IMR-90 (cell line): ENCODE measurements at regions not wholly inside any gene's neighbourhood (a gene's known extent, or its start where the extent isn't known, plus 50 kb on each side); places are given as distances from the start of the nearest gene placed in this dataset.

Experiments
- ATAC-seq: fragments of 200-7000 bp; cut with Tn5 transposase; 2 replicates; pipeline ENCODE4 v1.9.1; 2020; ENCODE audit warnings: low read depth, mild to moderate bottlenecking, moderate library complexity
- BruUV-seq: library from RNA; stranded (reverse); fragments of 400-500 nt; replicated peaks from 2 replicates; lab custom pipeline; 2021; lab: Mats Ljungman, UMichigan
- CTCF ChIA-PET: fragments of 300-600 bp; formaldehyde crosslinking; extraction: SDS; loops from one replicate; lab custom pipeline; 2021; ENCODE audit warnings: antibody characterized with exemption; lab: Yijun Ruan, JAX
- POLR2A ChIA-PET: fragments of 300-600 bp; sonication (Branson Sonifier 250); formaldehyde crosslinking; loops from one replicate; lab custom pipeline; 2022; ENCODE audit warnings: antibody characterized with exemption; ENCODE audit not compliant: unreplicated experiment; lab: Charles Lee
- DNase-seq: peaks from one replicate; pipeline ENCODE4 v3.0.0; 2013
- H2AFZ ChIP-seq: replicated peaks from 2 replicates; pipeline ENCODE3; 2013; ENCODE audit warnings: low read length, mild to moderate bottlenecking; ENCODE audit not compliant: poor library complexity
- H2AK5ac ChIP-seq: 2 replicates; pipeline ENCODE4 v1.6.1; 2013; ENCODE audit warnings: low read depth, low read length, inconsistent platforms
- H2AK9ac ChIP-seq: replicated peaks from 2 replicates; pipeline ENCODE3; 2013; ENCODE audit warnings: mild to moderate bottlenecking, low read depth, low read length, moderate library complexity; ENCODE audit not compliant: poor library complexity
- H2BK120ac ChIP-seq: 2 replicates; pipeline ENCODE4 v1.6.1; 2013; ENCODE audit warnings: low read depth, low read length, inconsistent platforms
- H2BK15ac ChIP-seq: 3 replicates; pipeline ENCODE4 v1.6.1; 2013; ENCODE audit warnings: low read depth, low read length, inconsistent platforms
- H2BK20ac ChIP-seq: 2 replicates; pipeline ENCODE4 v1.6.1; 2013; ENCODE audit warnings: low read depth, mild to moderate bottlenecking, inconsistent platforms, low read length, moderate library complexity
- H2BK5ac ChIP-seq: 2 replicates; pipeline ENCODE4 v1.6.1; 2013; ENCODE audit warnings: mild to moderate bottlenecking, low read depth, low read length, inconsistent platforms; ENCODE audit not compliant: poor library complexity, severe bottlenecking
- H3K14ac ChIP-seq: replicated peaks from 2 replicates; pipeline ENCODE4 v1.6.1; 2013; ENCODE audit warnings: low read depth, low read length, inconsistent platforms
- H3K18ac ChIP-seq: 2 replicates; pipeline ENCODE4 v1.6.1; 2013; ENCODE audit warnings: low read depth, low read length, control low read depth
- H3K23ac ChIP-seq: 2 replicates; pipeline ENCODE4 v1.6.1; 2013; ENCODE audit warnings: low read depth, low read length, inconsistent platforms
- H3K27ac ChIP-seq: 2 replicates; pipeline ENCODE4 v1.5.1; 2013; ENCODE audit warnings: mild to moderate bottlenecking, control low read depth, low read length; ENCODE audit not compliant: insufficient read depth
- H3K27me3 ChIP-seq: 2 replicates; pipeline ENCODE4 v1.6.1; 2013; ENCODE audit warnings: low read length; ENCODE audit not compliant: control insufficient read depth, insufficient read depth
- H3K36me3 ChIP-seq: 2 replicates; pipeline ENCODE4 v1.6.1; 2013; ENCODE audit warnings: low read length, mixed read lengths; ENCODE audit not compliant: control insufficient read depth, insufficient read depth
- H3K4ac ChIP-seq: 2 replicates; pipeline ENCODE4 v1.6.1; 2013; ENCODE audit warnings: low read depth, low read length, inconsistent platforms
- H3K4me1 ChIP-seq: 2 replicates; pipeline ENCODE4 v1.6.1; 2013; ENCODE audit warnings: low read length, mixed read lengths; ENCODE audit not compliant: control insufficient read depth, insufficient read depth
- H3K4me2 ChIP-seq: 2 replicates; pipeline ENCODE4 v1.6.1; 2013; ENCODE audit warnings: low read depth, mild to moderate bottlenecking, control low read depth, low read length, moderate library complexity
- H3K4me3 ChIP-seq: 2 replicates; pipeline ENCODE4 v1.5.1; 2013; ENCODE audit warnings: low read depth, mild to moderate bottlenecking, control low read depth, low read length, moderate library complexity; ENCODE audit not compliant: insufficient read depth
- H3K56ac ChIP-seq: 2 replicates; pipeline ENCODE4 v1.6.1; 2013; ENCODE audit warnings: low read length, inconsistent platforms; ENCODE audit not compliant: insufficient read depth; ENCODE audit errors: extremely low read depth
- H3K79me1 ChIP-seq, 2 experiments: 2 replicates each; pipeline ENCODE4 v1.6.1; 2013; ENCODE audit warnings: low read length in 2 of 2, inconsistent platforms in 1 of 2, low read depth in 1 of 2
- H3K9ac ChIP-seq: 2 replicates; pipeline ENCODE4 v1.6.1; 2013; ENCODE audit warnings: low read depth, low read length, control low read depth
- H3K9me1 ChIP-seq: 2 replicates; pipeline ENCODE4 v1.6.1; 2013; ENCODE audit warnings: low read length, inconsistent platforms; ENCODE audit not compliant: insufficient read depth
- H3K9me3 ChIP-seq: 2 replicates; pipeline ENCODE4 v1.6.1; 2013; ENCODE audit warnings: low read length; ENCODE audit not compliant: control insufficient read depth, insufficient read depth
- H4K20me1 ChIP-seq: 2 replicates; pipeline ENCODE4 v1.6.1; 2013; ENCODE audit warnings: low read length, inconsistent platforms; ENCODE audit not compliant: insufficient read depth
- H4K5ac ChIP-seq: 2 replicates; pipeline ENCODE4 v1.6.1; 2013; ENCODE audit warnings: mild to moderate bottlenecking, low read depth, low read length, control low read depth
- H4K8ac ChIP-seq, 2 experiments: 2 replicates each; pipeline ENCODE4 v1.6.1; 2013; ENCODE audit warnings: low read depth in 2 of 2, low read length in 2 of 2, control low read depth in 1 of 2, inconsistent platforms in 1 of 2
- H4K91ac ChIP-seq: 2 replicates; pipeline ENCODE4 v1.6.1; 2013; ENCODE audit warnings: low read depth, low read length, inconsistent platforms; ENCODE audit not compliant: insufficient read depth
- BHLHE40 ChIP-seq: fragments of 150-350 bp; IDR thresholded peaks from 2 replicates; pipeline ENCODE4 v1.6.1; 2016; ENCODE audit warnings: mild to moderate bottlenecking, low read depth, low read length
- CEBPB ChIP-seq: IDR thresholded peaks from 2 replicates; pipeline ENCODE4 v1.6.1; 2012; ENCODE audit warnings: low read depth, low read length, improper control_type of control experiment
- CHD1 ChIP-seq: IDR thresholded peaks from 2 replicates; pipeline ENCODE4 v1.6.1; 2012; ENCODE audit warnings: low read depth, low read length, improper control_type of control experiment
- FOS ChIP-seq: fragments of 150-350 bp; IDR thresholded peaks from 2 replicates; pipeline ENCODE4 v1.6.1; 2016; ENCODE audit warnings: low read depth, low read length
- MAFK ChIP-seq: IDR thresholded peaks from 2 replicates; pipeline ENCODE4 v1.6.1; 2012; ENCODE audit warnings: low read depth, low read length, improper control_type of control experiment
- MAZ ChIP-seq: IDR thresholded peaks from 2 replicates; pipeline ENCODE4 v1.6.1; 2012; ENCODE audit warnings: low read depth, mild to moderate bottlenecking, low read length, improper control_type of control experiment, moderate library complexity, borderline replicate concordance
- MXI1 ChIP-seq: IDR thresholded peaks from 2 replicates; pipeline ENCODE4 v1.6.1; 2012; ENCODE audit warnings: low read depth, mild to moderate bottlenecking, low read length, moderate library complexity, borderline replicate concordance
- NFE2L2 ChIP-seq: fragments of 150-350 bp; IDR thresholded peaks from 2 replicates; pipeline ENCODE4 v1.6.1; 2016; ENCODE audit warnings: low read depth, mild to moderate bottlenecking, low read length
- POLR2A ChIP-seq: IDR thresholded peaks from 2 replicates; pipeline ENCODE4 v1.6.1; 2012; ENCODE audit warnings: mild to moderate bottlenecking, low read depth, low read length
- RAD21 ChIP-seq: IDR thresholded peaks from 2 replicates; pipeline ENCODE4 v1.6.1; 2012; ENCODE audit warnings: low read length, improper control_type of control experiment
- RCOR1 ChIP-seq: IDR thresholded peaks from 2 replicates; pipeline ENCODE4 v1.6.1; 2012; ENCODE audit warnings: mild to moderate bottlenecking, low read length, improper control_type of control experiment; ENCODE audit not compliant: insufficient replicate concordance
- RFX5 ChIP-seq: IDR thresholded peaks from 2 replicates; pipeline ENCODE4 v1.8.0; 2012; ENCODE audit warnings: low read depth, mild to moderate bottlenecking, low read length, moderate library complexity
- SMC3 ChIP-seq: fragments of 150-350 bp; IDR thresholded peaks from 2 replicates; pipeline ENCODE4 v1.6.1; 2016; ENCODE audit warnings: low read depth, mild to moderate bottlenecking, antibody characterized with exemption, low read length, moderate library complexity
- WGBS, 2 experiments: methylation state at CpG; one replicate each; pipeline versions ENCODE4 v1.1.5 to v1.1.7; 2013; ENCODE audit warnings: missing lambda C conversion rate in 2 of 2; ENCODE audit not compliant: insufficient read length in 1 of 2; ENCODE audit errors: extremely low coverage in 2 of 2; 5-methylcytosine and 5-hydroxymethylcytosine counted together
- dilution Hi-C: fragments of 300-500 bp; cut with HindIII; formaldehyde crosslinking; loops from one replicate; pipeline ENCODE4 v1.14.3; 2018; ENCODE audit warnings: low sequenced_read_pairs; ENCODE audit not compliant: unreplicated experiment
- in situ Hi-C: fragments of 300-500 bp; cut with MboI; formaldehyde crosslinking; loops from 3 replicates; pipeline ENCODE4 v1.14.3; 2019; ENCODE audit warnings: low sequenced_read_pairs, inconsistent platforms, mixed read lengths
- intact Hi-C: fragments of 100-400 bp; cut with micrococcal nuclease; formaldehyde crosslinking; loops from 2 replicates; pipeline ENCODE4 v1.10.0; 2022
- TF ChIP-seq, protein P1 (sequence below): conservative IDR thresholded peaks from 2 replicates; pipeline ENCODE4 v1.5.1; 2012; ENCODE audit warnings: mild to moderate bottlenecking, low read depth, low read length, improper control_type of control experiment
- TF ChIP-seq, protein P2 (sequence below): fragments of 150-350 bp; IDR thresholded peaks from 2 replicates; pipeline ENCODE4 v1.6.1; 2017; ENCODE audit warnings: mild to moderate bottlenecking, antibody characterized with exemption, low read length, low read depth
- TF ChIP-seq, protein P3 (sequence below): fragments of 150-350 bp; IDR thresholded peaks from 2 replicates; pipeline ENCODE4 v1.6.1; 2016; ENCODE audit warnings: low read depth, mild to moderate bottlenecking, low read length, moderate library complexity, borderline replicate concordance

DNA sequence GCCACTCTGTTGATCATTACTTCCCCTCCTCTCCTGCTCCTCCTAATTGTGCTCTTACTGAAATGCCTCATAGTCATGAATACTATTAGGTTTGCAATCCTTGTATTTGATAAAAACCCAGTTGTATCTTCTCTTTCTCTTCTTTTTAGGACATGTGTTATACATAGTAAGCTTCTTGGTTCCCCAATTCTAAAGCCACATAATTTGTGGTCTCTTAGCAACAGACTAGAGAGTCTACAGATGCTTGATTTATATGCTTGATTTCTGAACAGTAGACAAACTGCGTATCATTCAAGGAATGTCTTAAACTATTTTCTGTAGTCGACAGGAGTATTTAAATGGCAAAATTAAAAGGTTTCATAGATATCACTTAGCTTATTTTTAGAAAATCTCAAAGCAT, 1598.9 kb downstream of the PLA2G4A start:
- Histone ChIP-seq H3K36me3 (no peaks in the 10 kb centered on the region), H3K23ac (no peak overlapping the region), H2BK20ac (no peak overlapping the region), H4K8ac (no peak overlapping the region; a peak in 1 of 4 replicates), H3K4me3 (no peak overlapping the region), H3K27ac (no peak overlapping the region), H3K9me1 (no peaks in the 10 kb centered on the region), H2AK9ac (no peak overlapping the region), H3K9me3 (no peaks in the 10 kb centered on the region), H3K18ac (no peak overlapping the region), H3K4ac (no peak overlapping the region), H3K4me1 (no peaks in the 10 kb centered on the region), H4K91ac (no peak overlapping the region), H2AK5ac (no peak overlapping the region), H3K4me2 (no peak overlapping the region), H4K5ac (no peak overlapping the region), H2AFZ (no peak overlapping the region), H3K56ac (no peak overlapping the region), H3K27me3 (no peaks in the 10 kb centered on the region), H3K14ac (no peak overlapping the region), H3K79me1 (no peaks in the 10 kb centered on the region), H3K9ac (no peak overlapping the region), H4K20me1 (no peaks in the 10 kb centered on the region), H2BK15ac (no peak overlapping the region), H2BK5ac (no peak overlapping the region), H2BK120ac (no peak overlapping the region; the same call in 1 of the 2 replicates)
- POLR2A ChIA-PET, result no interaction called here
- ATAC-seq (no peak), DNase-seq (no peak)
- TF ChIP-seq SMC3 (no peak), RAD21 (no peak), NFE2L2 (no peak), RFX5 (no peak), MXI1 (no peak), POLR2A (no peak), MAFK (no peak), CEBPB (no peak), BHLHE40 (no peak), MAZ (no peak), RCOR1 (no peak), FOS (no peak), CHD1 (no peak)
- TF ChIP-seq, protein P1, sequence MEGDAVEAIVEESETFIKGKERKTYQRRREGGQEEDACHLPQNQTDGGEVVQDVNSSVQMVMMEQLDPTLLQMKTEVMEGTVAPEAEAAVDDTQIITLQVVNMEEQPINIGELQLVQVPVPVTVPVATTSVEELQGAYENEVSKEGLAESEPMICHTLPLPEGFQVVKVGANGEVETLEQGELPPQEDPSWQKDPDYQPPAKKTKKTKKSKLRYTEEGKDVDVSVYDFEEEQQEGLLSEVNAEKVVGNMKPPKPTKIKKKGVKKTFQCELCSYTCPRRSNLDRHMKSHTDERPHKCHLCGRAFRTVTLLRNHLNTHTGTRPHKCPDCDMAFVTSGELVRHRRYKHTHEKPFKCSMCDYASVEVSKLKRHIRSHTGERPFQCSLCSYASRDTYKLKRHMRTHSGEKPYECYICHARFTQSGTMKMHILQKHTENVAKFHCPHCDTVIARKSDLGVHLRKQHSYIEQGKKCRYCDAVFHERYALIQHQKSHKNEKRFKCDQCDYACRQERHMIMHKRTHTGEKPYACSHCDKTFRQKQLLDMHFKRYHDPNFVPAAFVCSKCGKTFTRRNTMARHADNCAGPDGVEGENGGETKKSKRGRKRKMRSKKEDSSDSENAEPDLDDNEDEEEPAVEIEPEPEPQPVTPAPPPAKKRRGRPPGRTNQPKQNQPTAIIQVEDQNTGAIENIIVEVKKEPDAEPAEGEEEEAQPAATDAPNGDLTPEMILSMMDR, result no peak
- TF ChIP-seq, protein P2, sequence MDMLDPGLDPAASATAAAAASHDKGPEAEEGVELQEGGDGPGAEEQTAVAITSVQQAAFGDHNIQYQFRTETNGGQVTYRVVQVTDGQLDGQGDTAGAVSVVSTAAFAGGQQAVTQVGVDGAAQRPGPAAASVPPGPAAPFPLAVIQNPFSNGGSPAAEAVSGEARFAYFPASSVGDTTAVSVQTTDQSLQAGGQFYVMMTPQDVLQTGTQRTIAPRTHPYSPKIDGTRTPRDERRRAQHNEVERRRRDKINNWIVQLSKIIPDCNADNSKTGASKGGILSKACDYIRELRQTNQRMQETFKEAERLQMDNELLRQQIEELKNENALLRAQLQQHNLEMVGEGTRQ, result no peak
- TF ChIP-seq, protein P3, sequence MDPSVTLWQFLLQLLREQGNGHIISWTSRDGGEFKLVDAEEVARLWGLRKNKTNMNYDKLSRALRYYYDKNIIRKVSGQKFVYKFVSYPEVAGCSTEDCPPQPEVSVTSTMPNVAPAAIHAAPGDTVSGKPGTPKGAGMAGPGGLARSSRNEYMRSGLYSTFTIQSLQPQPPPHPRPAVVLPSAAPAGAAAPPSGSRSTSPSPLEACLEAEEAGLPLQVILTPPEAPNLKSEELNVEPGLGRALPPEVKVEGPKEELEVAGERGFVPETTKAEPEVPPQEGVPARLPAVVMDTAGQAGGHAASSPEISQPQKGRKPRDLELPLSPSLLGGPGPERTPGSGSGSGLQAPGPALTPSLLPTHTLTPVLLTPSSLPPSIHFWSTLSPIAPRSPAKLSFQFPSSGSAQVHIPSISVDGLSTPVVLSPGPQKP, result no peak
- dilution Hi-C loops (no loop called here), intact Hi-C loops (no loop called here), in situ Hi-C loops (no loop called here)
- CTCF ChIA-PET, result no interaction called here
- BruUV-seq, result no TSS peak
- WGBS, 2 experiments, result no CpG with 5 or more reads among the region's 2 CpGs
